H1 (cell line): ENCODE measurements at regions not wholly inside any gene's neighbourhood (a gene's known extent, or its start where the extent isn't known, plus 50 kb on each side); places are given as distances from the start of the nearest gene placed in this dataset.

Source experiments
- CTCF ChIA-PET: fragments of 300-600 bp; sonication (Branson Sonifier 250); formaldehyde crosslinking; loops from one replicate; lab custom pipeline; 2021; ENCODE audit not compliant: partially characterized antibody; lab: Charles Lee
- POLR2A ChIA-PET: fragments of 300-600 bp; sonication (Branson Sonifier 250); formaldehyde crosslinking; loops from one replicate; lab custom pipeline; 2021; ENCODE audit warnings: inconsistent platforms; ENCODE audit not compliant: partially characterized antibody; lab: Charles Lee
- DNase-seq, 2 experiments: peaks; one replicate each; pipeline versions ENCODE4 v3.0.0 to v3.0.0-alpha.2; 2010 to 2022; ENCODE audit warnings: low spot score in 2 of 2, low read depth in 1 of 2, mixed read lengths in 1 of 2
- FAIRE-seq: peaks from 2 replicates; lab custom pipeline; 2011; peaks lifted over from hg19 to GRCh38; lab: Jason Lieb, UNC
- H2AFZ ChIP-seq: 2 replicates; pipeline ENCODE4 v1.8.1; 2012; ENCODE audit warnings: low read length, inconsistent platforms
- H2AK5ac ChIP-seq: 2 replicates; pipeline ENCODE4 v1.6.1; 2013; ENCODE audit warnings: low read depth, low read length
- H2BK120ac ChIP-seq: replicated peaks from 2 replicates; pipeline ENCODE3; 2013; ENCODE audit warnings: low read depth, low read length, inconsistent platforms
- H2BK12ac ChIP-seq: 2 replicates; pipeline ENCODE4 v1.6.1; 2013; ENCODE audit warnings: low read depth, low read length
- H2BK15ac ChIP-seq: 2 replicates; pipeline ENCODE4 v1.6.1; 2013; ENCODE audit warnings: low read length
- H2BK20ac ChIP-seq: 2 replicates; pipeline ENCODE4 v1.6.1; 2013; ENCODE audit warnings: low read length
- H2BK5ac ChIP-seq: 2 replicates; pipeline ENCODE4 v1.6.1; 2013; ENCODE audit warnings: low read depth, low read length
- H3K14ac ChIP-seq: 2 replicates; pipeline ENCODE4 v1.6.1; 2013; ENCODE audit warnings: inconsistent platforms; ENCODE audit not compliant: insufficient read length
- H3K18ac ChIP-seq: 2 replicates; pipeline ENCODE4 v1.6.1; 2013; ENCODE audit warnings: low read length; ENCODE audit errors: extremely low read depth
- H3K23ac ChIP-seq: 2 replicates; pipeline ENCODE4 v1.6.1; 2013; ENCODE audit warnings: inconsistent platforms; ENCODE audit not compliant: insufficient read length
- H3K23me2 ChIP-seq: 2 replicates; pipeline ENCODE4 v1.6.1; 2013; ENCODE audit warnings: low read depth, low read length
- H3K27ac ChIP-seq: 2 replicates; pipeline ENCODE4 v1.6.1; 2011; ENCODE audit warnings: low read depth, low read length, inconsistent platforms
- H3K27me3 ChIP-seq, 4 experiments: replicated peaks in 1 of 4; 1 replicate in 1 of 4; 2 replicates in 3 of 4; pipeline versions ENCODE4 v1.6.1 to v1.8.1; 2011 to 2013; ENCODE audit warnings: low read length in 3 of 4, mild to moderate bottlenecking in 3 of 4, inconsistent platforms in 2 of 4, mixed read lengths in 2 of 4, moderate library complexity in 1 of 4; ENCODE audit not compliant: control insufficient read depth in 3 of 4, insufficient read depth in 3 of 4; ENCODE audit errors: extremely low read depth in 1 of 4
- H3K36me3 ChIP-seq, 4 experiments: 2 replicates each; pipeline versions ENCODE4 v1.6.1 to v1.8.1; 2011 to 2013; ENCODE audit warnings: mild to moderate bottlenecking in 4 of 4, low read length in 3 of 4, moderate library complexity in 2 of 4, control low read depth in 1 of 4, inconsistent platforms in 1 of 4; ENCODE audit not compliant: insufficient read depth in 4 of 4, control insufficient read depth in 2 of 4
- H3K4ac ChIP-seq: replicated peaks from 2 replicates; pipeline ENCODE3; 2013; ENCODE audit warnings: low read length, low read depth, mixed read lengths, inconsistent platforms; ENCODE audit not compliant: insufficient read length
- H3K4me1 ChIP-seq, 4 experiments: replicated peaks in 1 of 4; 1 replicate in 1 of 4; 2 replicates in 3 of 4; pipeline versions ENCODE4 v1.6.1 to v1.8.1; 2011 to 2013; ENCODE audit warnings: low read length in 3 of 4, inconsistent platforms in 2 of 4, mixed read lengths in 1 of 4; ENCODE audit not compliant: insufficient read depth in 4 of 4, control insufficient read depth in 3 of 4
- H3K4me2 ChIP-seq, 2 experiments: 2 replicates each; pipeline versions ENCODE4 v1.6.1 to v1.8.1; 2011 to 2013; ENCODE audit warnings: low read depth in 2 of 2, low read length in 2 of 2, control low read depth in 1 of 2, inconsistent platforms in 1 of 2, mild to moderate bottlenecking in 1 of 2; ENCODE audit not compliant: insufficient read depth in 1 of 2
- H3K4me3 ChIP-seq, 4 experiments: fragments of 200-600, 300-600 bp in 1 of 4; sonication (generic), shearing (Covaris generic), sonication (Bioruptor Twin) in 1 of 4; 2 replicates each; pipeline versions ENCODE4 v1.5.1 to v1.8.1; 2011 to 2016; ENCODE audit warnings: low read length in 4 of 4, low read depth in 3 of 4, control low read depth in 2 of 4, inconsistent platforms in 2 of 4, mild to moderate bottlenecking in 2 of 4, mixed read lengths in 1 of 4, moderate library complexity in 1 of 4; ENCODE audit not compliant: insufficient read depth in 2 of 4; ENCODE audit errors: extremely low read depth in 1 of 4
- H3K56ac ChIP-seq: replicated peaks from 2 replicates; pipeline ENCODE3; 2013; ENCODE audit warnings: low read depth, mild to moderate bottlenecking, mixed read lengths, low read length, inconsistent platforms; ENCODE audit not compliant: insufficient read length
- H3K79me1 ChIP-seq: 2 replicates; pipeline ENCODE4 v1.6.1; 2013; ENCODE audit warnings: low read depth, low read length, control low read depth
- H3K79me2 ChIP-seq, 2 experiments: 2 replicates each; pipeline versions ENCODE4 v1.6.1 to v1.8.1; 2012 to 2013; ENCODE audit warnings: low read length in 2 of 2, mild to moderate bottlenecking in 2 of 2, inconsistent platforms in 1 of 2; ENCODE audit not compliant: insufficient read depth in 2 of 2, control insufficient read depth in 1 of 2
- H3K9ac ChIP-seq, 4 experiments: replicated peaks in 1 of 4; 1 replicate in 1 of 4; 2 replicates in 3 of 4; pipeline versions ENCODE4 v1.6.1 to v1.8.1; 2011 to 2013; ENCODE audit warnings: low read depth in 3 of 4, low read length in 3 of 4, control low read depth in 2 of 4, mild to moderate bottlenecking in 2 of 4, moderate library complexity in 2 of 4, inconsistent platforms in 1 of 4; ENCODE audit errors: extremely low read depth in 1 of 4
- H3K9me3 ChIP-seq, 2 experiments: 2 replicates each; pipeline versions ENCODE4 v1.6.1 to v1.8.1; 2012 to 2013; ENCODE audit warnings: mild to moderate bottlenecking in 2 of 2, moderate library complexity in 2 of 2, control low read depth in 1 of 2, inconsistent platforms in 1 of 2, low read depth in 1 of 2, low read length in 1 of 2, mixed read lengths in 1 of 2; ENCODE audit not compliant: insufficient read depth in 2 of 2
- H4K20me1 ChIP-seq, 2 experiments: replicated peaks in 1 of 2; 2 replicates each; pipeline versions ENCODE3 to v1.8.1; 2011 to 2013; ENCODE audit warnings: inconsistent platforms in 2 of 2, low read length in 2 of 2, mild to moderate bottlenecking in 1 of 2; ENCODE audit not compliant: insufficient read depth in 2 of 2, control insufficient read depth in 1 of 2
- H4K5ac ChIP-seq: 2 replicates; pipeline ENCODE4 v1.6.1; 2013; ENCODE audit warnings: low read length, low read depth, mixed read lengths, inconsistent platforms; ENCODE audit not compliant: insufficient read length
- H4K8ac ChIP-seq: 2 replicates; pipeline ENCODE4 v1.8.0; 2013; ENCODE audit warnings: mild to moderate bottlenecking, moderate library complexity, low read length, inconsistent platforms; ENCODE audit not compliant: insufficient read depth; ENCODE audit errors: extremely low read depth
- H4K91ac ChIP-seq: replicated peaks from 2 replicates; pipeline ENCODE3; 2013; ENCODE audit warnings: low read length, mixed read lengths, inconsistent platforms; ENCODE audit not compliant: insufficient read length
- BACH1 ChIP-seq: IDR thresholded peaks from 2 replicates; pipeline ENCODE4 v1.6.1; 2012; ENCODE audit warnings: low read length, improper control_type of control experiment
- CBX8 ChIP-seq: fragments of 300-800, 300-1000 bp; sonication (generic); IDR thresholded peaks from 2 replicates; pipeline ENCODE4 v1.7.1; 2016; ENCODE audit warnings: low read depth, low read length, borderline replicate concordance
- CTCF ChIP-seq, 3 experiments: IDR thresholded peaks; 1 replicate in 2 of 3; 2 replicates in 1 of 3; pipeline versions ENCODE4 v1.5.1 to v1.6.1; 2011; ENCODE audit warnings: low read length in 3 of 3, mild to moderate bottlenecking in 3 of 3, inconsistent platforms in 2 of 3, low read depth in 1 of 3, moderate library complexity in 1 of 3; ENCODE audit not compliant: insufficient read depth in 1 of 3; ENCODE audit errors: control extremely low read depth in 1 of 3
- EGR1 ChIP-seq: IDR thresholded peaks from 2 replicates; pipeline ENCODE4 v1.6.1; 2011; ENCODE audit warnings: low read depth, low read length, borderline replicate concordance
- EP300 ChIP-seq, 2 experiments: IDR thresholded peaks; 1 replicate in 1 of 2; 2 replicates in 1 of 2; pipeline ENCODE4 v1.6.1; 2011 to 2012; ENCODE audit warnings: low read depth in 2 of 2, low read length in 2 of 2, mild to moderate bottlenecking in 2 of 2, borderline replicate concordance in 1 of 2, inconsistent platforms in 1 of 2, moderate library complexity in 1 of 2
- FOSL1 ChIP-seq: IDR thresholded peaks from 2 replicates; pipeline ENCODE4 v1.6.1; 2011; ENCODE audit warnings: mild to moderate bottlenecking, low read depth, low read length, moderate library complexity; ENCODE audit not compliant: insufficient read depth
- JUN ChIP-seq: IDR thresholded peaks from 2 replicates; pipeline ENCODE4 v1.6.1; 2011; ENCODE audit warnings: low read depth, mild to moderate bottlenecking, improper control_type of control experiment, low read length
- NRF1 ChIP-seq: IDR thresholded peaks from 2 replicates; pipeline ENCODE4 v1.6.1; 2011; ENCODE audit warnings: mild to moderate bottlenecking, low read depth, low read length, improper control_type of control experiment
- PHF8 ChIP-seq: fragments of 200-600 bp; sonication (generic); conservative IDR thresholded peaks from 2 replicates; pipeline ENCODE4 v1.7.1; 2012; ENCODE audit warnings: low read depth, mild to moderate bottlenecking, inconsistent platforms, low read length, moderate library complexity
- RBBP5 ChIP-seq: IDR thresholded peaks from 2 replicates; pipeline ENCODE4 v1.7.1; 2012; ENCODE audit warnings: low read depth, mild to moderate bottlenecking, inconsistent platforms, low read length, moderate library complexity, borderline replicate concordance
- USF2 ChIP-seq: IDR thresholded peaks from 2 replicates; pipeline ENCODE4 v1.6.1; 2011; ENCODE audit warnings: low read length, improper control_type of control experiment

GRCh38 chrX:38975368-38975942 lies 174.2 kb downstream of the MID1IP1 start:
- H3K4me2 ChIP-seq, result no peak overlapping the region
- ChIA-PET POLR2A (no interaction called here), CTCF (interaction anchor here (1.2 kb wide), 1 partner anchor 8 kb away, joined by 3 read pairs; no protein-coding TSS in a partner anchor)
- no peaks in the 10 kb centered on the region for H4K20me1 ChIP-seq
- H3K23me2 ChIP-seq, result no peaks in the 10 kb centered on the region
- H3K4ac ChIP-seq, result no peak overlapping the region
- H2BK12ac ChIP-seq, result no peak overlapping the region
- no peaks in the 10 kb centered on the region for H3K36me3 ChIP-seq
- H2AK5ac ChIP-seq, result no peak overlapping the region
- no peaks in the 10 kb centered on the region for H3K79me1 ChIP-seq
- no peaks in the 10 kb centered on the region for H3K27me3 ChIP-seq
- no peak overlapping the region for H3K27ac ChIP-seq
- H3K4me3 ChIP-seq, result no peak overlapping the region
- no peak overlapping the region for H2BK5ac ChIP-seq
- no peak overlapping the region for H2BK120ac ChIP-seq
- no peak overlapping the region for H2AFZ ChIP-seq
- H3K9me3 ChIP-seq, result no peaks in the 10 kb centered on the region
- H3K18ac ChIP-seq, result no peak overlapping the region
- H3K23ac ChIP-seq, result no peak overlapping the region
- no peak overlapping the region for H4K91ac ChIP-seq
- H2BK20ac ChIP-seq, result no peak overlapping the region
- FAIRE-seq (no peak), DNase-seq (no peak)
- no peak overlapping the region for H3K9ac ChIP-seq
- H3K4me1 ChIP-seq, result no peaks in the 10 kb centered on the region
- no peak overlapping the region for H3K14ac ChIP-seq
- H4K5ac ChIP-seq, result no peak overlapping the region
- H2BK15ac ChIP-seq, result no peak overlapping the region
- H3K79me2 ChIP-seq, result no peaks in the 10 kb centered on the region
- no peak overlapping the region for H3K56ac ChIP-seq
- H4K8ac ChIP-seq, result no peak overlapping the region
- no peak for TF ChIP-seq CTCF (IDR thresholded peaks at IDR 0.05; ENCODE audit: control extremely low read depth in 1 of 3, insufficient read depth in 1 of 3, low read depth in 1 of 3, low read length in 3 of 3)
- no peak for TF ChIP-seq EGR1
- TF ChIP-seq EP300 (IDR thresholded peaks at IDR 0.05; ENCODE audit: borderline replicate concordance in 1 of 2, low read depth in 2 of 2, low read length in 2 of 2), result no peak
- no peak for TF ChIP-seq USF2
- no peak for TF ChIP-seq BACH1
- TF ChIP-seq NRF1, result no peak
- TF ChIP-seq CBX8, result no peak
- TF ChIP-seq RBBP5, result no peak
- no peak for TF ChIP-seq JUN
- no peak for TF ChIP-seq FOSL1
- TF ChIP-seq PHF8, result no peak
